HL-60 (cell line): ENCODE measurements at regions not wholly inside any gene's neighbourhood (a gene's known extent, or its start where the extent isn't known, plus 50 kb on each side); places are given as distances from the start of the nearest gene placed in this dataset.

Experiments used
- GABPA ChIP-seq: IDR thresholded peaks from 2 replicates; pipeline ENCODE4 v1.6.1; 2012; ENCODE audit warnings: low read depth
- POLR2AphosphoS5 ChIP-seq: IDR thresholded peaks from 2 replicates; pipeline ENCODE4 v1.6.1; 2012; ENCODE audit warnings: low read depth
- SPI1 ChIP-seq: IDR thresholded peaks from 2 replicates; pipeline ENCODE4 v1.6.1; 2012; ENCODE audit warnings: low read depth, mild to moderate bottlenecking, borderline replicate concordance
- TF ChIP-seq, protein P1 (sequence below): IDR thresholded peaks from one replicate; pipeline ENCODE4 v1.5.1; 2011; ENCODE audit warnings: low read length, control low read depth, inconsistent platforms; ENCODE audit not compliant: insufficient read depth
- TF ChIP-seq, protein P2 (sequence below): IDR thresholded peaks from 2 replicates; pipeline ENCODE4 v1.6.1; 2012; ENCODE audit warnings: low read depth; ENCODE audit not compliant: insufficient replicate concordance

DNA sequence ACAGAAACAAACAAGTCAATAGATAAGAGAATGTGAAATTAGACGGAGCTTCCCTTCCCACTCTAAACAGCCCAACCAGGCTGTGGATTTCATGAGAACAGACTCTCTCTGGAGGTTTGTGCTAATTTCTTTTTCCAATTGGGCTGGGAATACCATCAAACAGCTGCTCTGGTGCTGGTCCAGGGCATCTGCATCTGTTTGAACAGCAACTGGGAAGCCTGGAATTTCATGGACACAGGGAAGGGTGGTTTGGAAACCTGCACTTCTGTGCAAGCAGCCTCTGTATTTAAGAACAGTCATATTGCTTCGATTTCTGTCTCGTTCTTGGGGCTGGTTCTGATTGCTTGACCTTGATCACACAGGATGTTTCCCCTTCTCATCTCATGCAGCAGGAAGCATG, 88.7 kb downstream of the FOXL1 start:
- TF ChIP-seq, protein P1, sequence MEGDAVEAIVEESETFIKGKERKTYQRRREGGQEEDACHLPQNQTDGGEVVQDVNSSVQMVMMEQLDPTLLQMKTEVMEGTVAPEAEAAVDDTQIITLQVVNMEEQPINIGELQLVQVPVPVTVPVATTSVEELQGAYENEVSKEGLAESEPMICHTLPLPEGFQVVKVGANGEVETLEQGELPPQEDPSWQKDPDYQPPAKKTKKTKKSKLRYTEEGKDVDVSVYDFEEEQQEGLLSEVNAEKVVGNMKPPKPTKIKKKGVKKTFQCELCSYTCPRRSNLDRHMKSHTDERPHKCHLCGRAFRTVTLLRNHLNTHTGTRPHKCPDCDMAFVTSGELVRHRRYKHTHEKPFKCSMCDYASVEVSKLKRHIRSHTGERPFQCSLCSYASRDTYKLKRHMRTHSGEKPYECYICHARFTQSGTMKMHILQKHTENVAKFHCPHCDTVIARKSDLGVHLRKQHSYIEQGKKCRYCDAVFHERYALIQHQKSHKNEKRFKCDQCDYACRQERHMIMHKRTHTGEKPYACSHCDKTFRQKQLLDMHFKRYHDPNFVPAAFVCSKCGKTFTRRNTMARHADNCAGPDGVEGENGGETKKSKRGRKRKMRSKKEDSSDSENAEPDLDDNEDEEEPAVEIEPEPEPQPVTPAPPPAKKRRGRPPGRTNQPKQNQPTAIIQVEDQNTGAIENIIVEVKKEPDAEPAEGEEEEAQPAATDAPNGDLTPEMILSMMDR: no peak
- no peak for TF ChIP-seq GABPA
- TF ChIP-seq, protein P2, sequence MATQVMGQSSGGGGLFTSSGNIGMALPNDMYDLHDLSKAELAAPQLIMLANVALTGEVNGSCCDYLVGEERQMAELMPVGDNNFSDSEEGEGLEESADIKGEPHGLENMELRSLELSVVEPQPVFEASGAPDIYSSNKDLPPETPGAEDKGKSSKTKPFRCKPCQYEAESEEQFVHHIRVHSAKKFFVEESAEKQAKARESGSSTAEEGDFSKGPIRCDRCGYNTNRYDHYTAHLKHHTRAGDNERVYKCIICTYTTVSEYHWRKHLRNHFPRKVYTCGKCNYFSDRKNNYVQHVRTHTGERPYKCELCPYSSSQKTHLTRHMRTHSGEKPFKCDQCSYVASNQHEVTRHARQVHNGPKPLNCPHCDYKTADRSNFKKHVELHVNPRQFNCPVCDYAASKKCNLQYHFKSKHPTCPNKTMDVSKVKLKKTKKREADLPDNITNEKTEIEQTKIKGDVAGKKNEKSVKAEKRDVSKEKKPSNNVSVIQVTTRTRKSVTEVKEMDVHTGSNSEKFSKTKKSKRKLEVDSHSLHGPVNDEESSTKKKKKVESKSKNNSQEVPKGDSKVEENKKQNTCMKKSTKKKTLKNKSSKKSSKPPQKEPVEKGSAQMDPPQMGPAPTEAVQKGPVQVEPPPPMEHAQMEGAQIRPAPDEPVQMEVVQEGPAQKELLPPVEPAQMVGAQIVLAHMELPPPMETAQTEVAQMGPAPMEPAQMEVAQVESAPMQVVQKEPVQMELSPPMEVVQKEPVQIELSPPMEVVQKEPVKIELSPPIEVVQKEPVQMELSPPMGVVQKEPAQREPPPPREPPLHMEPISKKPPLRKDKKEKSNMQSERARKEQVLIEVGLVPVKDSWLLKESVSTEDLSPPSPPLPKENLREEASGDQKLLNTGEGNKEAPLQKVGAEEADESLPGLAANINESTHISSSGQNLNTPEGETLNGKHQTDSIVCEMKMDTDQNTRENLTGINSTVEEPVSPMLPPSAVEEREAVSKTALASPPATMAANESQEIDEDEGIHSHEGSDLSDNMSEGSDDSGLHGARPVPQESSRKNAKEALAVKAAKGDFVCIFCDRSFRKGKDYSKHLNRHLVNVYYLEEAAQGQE: no peak
- TF ChIP-seq SPI1: no peak
- TF ChIP-seq POLR2AphosphoS5: no peak
